KMS-11 (cell line): ENCODE measurements at regions not wholly inside any gene's neighbourhood (a gene's known extent, or its start where the extent isn't known, plus 50 kb on each side); places are given as distances from the start of the nearest gene placed in this dataset.
A peak's percentile ranks its signal among the peaks of the same experiment; 100 is the strongest.

Source experiments
- H2AFZ ChIP-seq: fragments of 200-600 bp; sonication (generic); 2 replicates; pipeline ENCODE4 v1.6.1; 2016; ENCODE audit warnings: antibody characterized with exemption, mixed run types, low read depth
- H3K27ac ChIP-seq: fragments of 200-600 bp; sonication (generic); 2 replicates; pipeline ENCODE4 v1.6.1; 2016; ENCODE audit warnings: mild to moderate bottlenecking, mixed run types
- H3K27me3 ChIP-seq: fragments of 200-600 bp; sonication (generic); 2 replicates; pipeline ENCODE4 v1.6.1; 2017; ENCODE audit warnings: mild to moderate bottlenecking, low read depth, mixed run types, moderate library complexity; ENCODE audit not compliant: insufficient read depth
- H3K36me3 ChIP-seq: fragments of 200-600 bp; sonication (generic); 2 replicates; pipeline ENCODE4 v1.6.1; 2017; ENCODE audit warnings: mild to moderate bottlenecking, mixed run types; ENCODE audit not compliant: insufficient read depth
- H3K4me1 ChIP-seq: fragments of 200-600 bp; sonication (generic); 2 replicates; pipeline ENCODE4 v1.6.1; 2016; ENCODE audit warnings: mild to moderate bottlenecking, low read depth, mixed run types; ENCODE audit not compliant: poor library complexity, severe bottlenecking
- H3K4me2 ChIP-seq: fragments of 200-600 bp; sonication (generic); 2 replicates; pipeline ENCODE4 v1.7.0; 2016; ENCODE audit warnings: mild to moderate bottlenecking, mixed run types
- H3K4me3 ChIP-seq: fragments of 200-600 bp; sonication (generic); IDR thresholded peaks from 2 replicates; pipeline ENCODE4 v1.6.1; 2017; ENCODE audit warnings: low read depth, low read length, mixed read lengths; ENCODE audit not compliant: insufficient read depth
- H3K79me2 ChIP-seq: fragments of 200-600 bp; sonication (generic); 2 replicates; pipeline ENCODE4 v1.6.1; 2016; ENCODE audit warnings: low read depth, mixed run types; ENCODE audit not compliant: insufficient read depth
- H3K9ac ChIP-seq: fragments of 200-600 bp; sonication (generic); 2 replicates; pipeline ENCODE4 v1.6.1; 2016; ENCODE audit warnings: mild to moderate bottlenecking, mixed run types
- H4K20me1 ChIP-seq: fragments of 200-600 bp; sonication (generic); 2 replicates; pipeline ENCODE4 v1.6.1; 2016; ENCODE audit warnings: mild to moderate bottlenecking, mixed run types; ENCODE audit not compliant: insufficient read depth
- TF ChIP-seq, protein P1 (sequence below): fragments of 200-600 bp; sonication (generic); conservative IDR thresholded peaks from 2 replicates; pipeline ENCODE4 v1.6.1; 2017; ENCODE audit warnings: low read depth, mild to moderate bottlenecking, antibody characterized with exemption, low read length, moderate library complexity, mixed read lengths

DNA sequence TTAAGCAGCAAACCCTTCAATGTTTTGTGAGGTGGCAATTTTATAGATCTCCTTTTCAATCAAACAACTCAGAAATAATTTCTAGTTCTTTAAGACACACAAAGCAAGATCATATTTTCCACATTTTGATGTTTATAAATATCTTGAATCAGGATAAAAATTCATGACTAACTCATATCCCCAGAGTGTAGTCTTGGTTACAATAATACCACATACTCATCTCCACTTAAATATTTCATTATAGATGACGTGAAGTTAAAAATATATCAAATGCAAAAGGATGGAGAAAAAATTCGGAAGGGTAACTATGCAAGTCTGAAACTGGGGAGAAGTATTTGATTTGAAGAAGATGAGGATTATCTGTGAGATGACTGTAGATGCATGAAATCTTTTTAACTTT, 59.8 kb upstream of the HIVEP1 start:
- no peak overlapping the region for H2AFZ ChIP-seq
- H3K4me2 ChIP-seq, result no peak overlapping the region
- no peaks in the 10 kb centered on the region for H3K4me1 ChIP-seq
- no peak overlapping the region for H3K27ac ChIP-seq
- no peak overlapping the region for H3K9ac ChIP-seq
- H4K20me1 ChIP-seq, result no peaks in the 10 kb centered on the region
- no peaks in the 10 kb centered on the region for H3K27me3 ChIP-seq
- no peak overlapping the region for H3K4me3 ChIP-seq
- no peaks in the 10 kb centered on the region for H3K36me3 ChIP-seq
- TF ChIP-seq, protein P1, sequence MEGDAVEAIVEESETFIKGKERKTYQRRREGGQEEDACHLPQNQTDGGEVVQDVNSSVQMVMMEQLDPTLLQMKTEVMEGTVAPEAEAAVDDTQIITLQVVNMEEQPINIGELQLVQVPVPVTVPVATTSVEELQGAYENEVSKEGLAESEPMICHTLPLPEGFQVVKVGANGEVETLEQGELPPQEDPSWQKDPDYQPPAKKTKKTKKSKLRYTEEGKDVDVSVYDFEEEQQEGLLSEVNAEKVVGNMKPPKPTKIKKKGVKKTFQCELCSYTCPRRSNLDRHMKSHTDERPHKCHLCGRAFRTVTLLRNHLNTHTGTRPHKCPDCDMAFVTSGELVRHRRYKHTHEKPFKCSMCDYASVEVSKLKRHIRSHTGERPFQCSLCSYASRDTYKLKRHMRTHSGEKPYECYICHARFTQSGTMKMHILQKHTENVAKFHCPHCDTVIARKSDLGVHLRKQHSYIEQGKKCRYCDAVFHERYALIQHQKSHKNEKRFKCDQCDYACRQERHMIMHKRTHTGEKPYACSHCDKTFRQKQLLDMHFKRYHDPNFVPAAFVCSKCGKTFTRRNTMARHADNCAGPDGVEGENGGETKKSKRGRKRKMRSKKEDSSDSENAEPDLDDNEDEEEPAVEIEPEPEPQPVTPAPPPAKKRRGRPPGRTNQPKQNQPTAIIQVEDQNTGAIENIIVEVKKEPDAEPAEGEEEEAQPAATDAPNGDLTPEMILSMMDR, result no peak
- no peaks in the 10 kb centered on the region for H3K79me2 ChIP-seq

DNA sequence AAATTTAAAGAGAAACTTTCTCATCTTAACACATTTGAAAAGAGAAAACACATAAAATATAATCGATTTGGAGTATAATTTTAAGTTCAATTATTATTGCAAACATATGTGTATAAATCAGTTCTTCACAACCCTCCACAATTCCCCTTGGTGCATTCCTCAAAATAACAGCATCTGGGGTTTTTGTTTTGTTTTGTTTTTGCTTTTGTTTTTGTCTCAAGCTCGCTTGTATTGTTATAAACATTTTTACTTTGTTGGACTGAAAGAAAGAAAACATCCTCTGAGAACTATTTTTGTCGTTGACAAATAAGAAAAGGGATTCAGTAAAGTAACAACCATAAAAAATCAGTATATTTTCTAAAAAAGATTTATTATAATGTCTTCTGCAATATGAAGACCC, 60.2 kb upstream of the HIVEP1 start:
- H2AFZ ChIP-seq, result no peak overlapping the region
- H3K9ac ChIP-seq, result no peak overlapping the region
- TF ChIP-seq, protein P1, result no peak
- no peak overlapping the region for H3K4me3 ChIP-seq
- no peak overlapping the region for H3K27ac ChIP-seq
- H3K36me3 ChIP-seq, result no peaks in the 10 kb centered on the region
- no peaks in the 10 kb centered on the region for H3K4me1 ChIP-seq
- H3K27me3 ChIP-seq, result no peaks in the 10 kb centered on the region
- H4K20me1 ChIP-seq, result no peaks in the 10 kb centered on the region
- H3K4me2 ChIP-seq, result no peak overlapping the region
- H3K79me2 ChIP-seq, result no peaks in the 10 kb centered on the region

- Histone ChIP-seq H3K4me1 (no peaks in the 10 kb centered on the region), H3K27me3 (no peaks in the 10 kb centered on the region), H3K36me3 (no peaks in the 10 kb centered on the region), H2AFZ (no peak overlapping the region), H3K27ac (no peak overlapping the region), H3K79me2 (no peaks in the 10 kb centered on the region), H4K20me1 (no peaks in the 10 kb centered on the region), H3K4me3 (no peak overlapping the region), H3K4me2 (no peak overlapping the region), H3K9ac (no peak overlapping the region)
- TF ChIP-seq, protein P1, result no peak
Observed at GRCh38 chr6:11950109-11950508, 62.0 kb upstream of the HIVEP1 start.

DNA sequence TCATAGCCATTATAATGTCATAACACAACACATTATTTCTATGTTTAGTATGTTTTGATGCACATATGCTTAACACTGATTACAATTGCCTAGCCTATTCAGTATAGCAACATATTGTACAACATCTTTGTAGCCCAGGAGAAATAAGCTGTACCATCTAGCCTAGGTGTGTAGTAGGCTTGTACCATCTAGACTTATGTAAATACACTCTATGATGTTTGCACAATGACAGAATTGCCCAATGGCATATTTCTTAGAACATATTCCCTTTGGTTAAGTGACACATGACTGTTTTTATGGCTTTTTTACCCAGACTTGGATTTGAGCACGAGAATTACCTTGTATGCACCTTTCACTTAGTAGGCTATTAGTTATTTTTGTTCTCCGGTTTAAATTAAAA, 64.5 kb upstream of the HIVEP1 start:
- no peaks in the 10 kb centered on the region for H3K36me3 ChIP-seq
- H3K9ac ChIP-seq, result no peak overlapping the region
- no peaks in the 10 kb centered on the region for H4K20me1 ChIP-seq
- no peaks in the 10 kb centered on the region for H3K4me1 ChIP-seq
- TF ChIP-seq, protein P1, result no peak
- H2AFZ ChIP-seq, result no peak overlapping the region
- no peak overlapping the region for H3K4me2 ChIP-seq
- H3K4me3 ChIP-seq, result no peak overlapping the region
- no peaks in the 10 kb centered on the region for H3K27me3 ChIP-seq
- H3K79me2 ChIP-seq, result no peaks in the 10 kb centered on the region
- no peak overlapping the region for H3K27ac ChIP-seq

- H3K4me3 ChIP-seq, result no peak overlapping the region
- H3K9ac ChIP-seq, result no peak overlapping the region
- H2AFZ ChIP-seq, result no peak overlapping the region
- no peaks in the 10 kb centered on the region for H3K79me2 ChIP-seq
- no peak overlapping the region for H3K4me2 ChIP-seq
- H3K27me3 ChIP-seq, result no peaks in the 10 kb centered on the region
- H4K20me1 ChIP-seq, result no peaks in the 10 kb centered on the region
- no peaks in the 10 kb centered on the region for H3K36me3 ChIP-seq
- TF ChIP-seq, protein P1, result 0 out of 2 replicates have a peak, but pooled peaks have one; percentile 18
- no peak overlapping the region for H3K27ac ChIP-seq
- H3K4me1 ChIP-seq, result no peaks in the 10 kb centered on the region
Observed at GRCh38 chr6:11947063-11947462, 65.0 kb upstream of the HIVEP1 start.
